GM19467 (cell line): ENCODE measurements at regions not wholly inside any gene's neighbourhood (a gene's known extent, or its start where the extent isn't known, plus 50 kb on each side); places are given as distances from the start of the nearest gene placed in this dataset.
"Not testable (repeated sequence)": the region's sequence is repeated elsewhere in the genome, so short reads cannot be mapped to it uniquely, and the experiment has no call there.

Experiments used
- ATAC-seq: cut with Tn5 transposase; IDR thresholded peaks from one replicate; pipeline ENCODE4 v1.9.1; 2021; ENCODE audit warnings: mild to moderate bottlenecking, moderate library complexity; ENCODE audit not compliant: unreplicated experiment

DNA sequence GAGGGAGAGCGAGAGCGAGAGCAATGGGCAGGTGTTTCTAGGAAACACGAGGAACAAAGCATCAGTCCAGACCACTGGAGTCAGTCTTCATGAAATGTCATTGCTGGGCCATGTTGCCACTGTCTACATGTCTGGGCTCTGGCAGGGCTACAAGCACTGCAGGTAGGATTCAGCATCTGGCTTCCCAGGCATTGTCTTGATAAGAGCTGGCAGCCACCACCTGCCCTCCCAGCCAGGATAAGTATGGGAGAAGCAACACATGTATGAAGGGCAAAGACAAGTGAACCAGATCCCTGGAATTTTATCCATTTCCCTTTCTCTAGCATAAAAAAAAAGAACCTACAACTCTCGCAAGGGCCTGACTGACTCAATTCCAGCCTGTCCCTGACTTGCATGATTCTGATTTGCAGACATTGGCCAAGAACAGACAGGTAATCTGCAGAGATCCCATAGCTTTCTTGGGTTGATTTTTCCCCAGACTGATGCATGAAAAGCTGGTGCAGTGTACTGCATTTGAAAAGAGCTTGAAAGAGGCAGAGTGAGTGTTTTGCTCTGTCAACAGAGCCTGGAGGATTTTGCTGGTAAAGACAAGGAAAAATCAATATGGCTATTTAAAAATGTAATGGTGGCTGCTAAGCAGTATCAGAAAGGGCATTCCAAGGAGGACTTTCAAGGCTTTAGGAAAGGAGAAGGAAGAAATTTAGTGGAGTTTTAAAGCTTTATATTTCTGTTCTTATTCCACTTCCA is 157.2 kb upstream of the MYRIP start:
- no peak for ATAC-seq

DNA sequence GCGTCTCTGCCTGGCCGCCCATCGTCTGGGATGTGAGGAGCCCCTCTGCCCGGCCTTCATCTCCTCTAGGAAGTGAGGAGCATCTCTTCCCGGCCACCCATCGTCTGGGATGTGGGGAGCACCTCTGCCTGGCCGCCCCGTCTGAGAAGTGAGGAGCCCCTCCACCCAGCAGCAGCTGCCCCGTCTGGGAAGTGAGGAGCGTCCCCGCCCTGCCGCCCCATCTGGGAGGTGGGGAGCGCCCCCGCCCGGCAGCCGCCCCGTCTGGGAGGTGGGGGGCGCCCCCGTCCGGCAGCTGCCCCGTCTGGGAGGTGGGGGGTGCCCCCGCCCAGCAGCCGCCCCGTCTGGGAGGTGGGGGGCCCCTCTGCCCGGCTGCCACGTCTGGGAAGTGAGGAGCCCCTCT is 153.7 kb upstream of the MYRIP start:
- ATAC-seq, result not testable (repeated sequence)

DNA sequence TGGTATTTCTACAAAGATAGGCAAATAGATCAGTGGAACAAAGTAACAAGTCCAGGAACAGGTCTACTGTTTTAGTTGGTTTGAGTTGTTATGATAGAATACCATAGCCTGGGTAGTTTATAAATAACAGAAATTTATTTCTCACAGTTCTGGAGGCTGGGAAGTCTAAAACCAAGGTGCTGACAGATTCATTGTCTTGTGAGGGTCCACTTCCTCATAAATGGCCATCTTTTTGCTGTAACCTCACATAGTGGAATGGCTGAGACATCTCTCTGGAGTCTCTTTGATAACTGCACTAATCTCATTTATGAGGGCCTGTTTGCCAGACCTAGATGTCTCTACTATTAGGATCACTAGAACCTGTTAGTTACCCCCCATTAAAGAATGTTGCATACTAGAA is 152.3 kb upstream of the MYRIP start:
- ATAC-seq, result no peak

DNA sequence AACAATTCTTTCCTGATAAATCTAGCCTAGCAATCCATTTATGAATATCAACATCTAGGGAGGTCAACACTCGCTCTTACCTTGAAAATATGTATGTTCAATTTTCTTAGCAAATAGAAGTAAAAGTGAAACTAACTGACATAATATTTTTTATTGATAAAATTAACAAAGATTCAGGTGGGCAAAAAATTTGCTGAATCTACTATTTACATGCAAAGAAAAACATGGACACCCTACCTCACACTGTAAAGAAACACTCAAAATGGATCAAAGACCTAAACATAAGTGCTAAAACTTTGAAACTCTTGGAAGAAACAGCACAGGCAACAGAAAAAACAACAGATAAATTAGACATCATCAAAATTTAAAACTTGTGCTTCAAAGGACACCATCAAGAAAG is 151.6 kb upstream of the MYRIP start:
- no peak for ATAC-seq

DNA sequence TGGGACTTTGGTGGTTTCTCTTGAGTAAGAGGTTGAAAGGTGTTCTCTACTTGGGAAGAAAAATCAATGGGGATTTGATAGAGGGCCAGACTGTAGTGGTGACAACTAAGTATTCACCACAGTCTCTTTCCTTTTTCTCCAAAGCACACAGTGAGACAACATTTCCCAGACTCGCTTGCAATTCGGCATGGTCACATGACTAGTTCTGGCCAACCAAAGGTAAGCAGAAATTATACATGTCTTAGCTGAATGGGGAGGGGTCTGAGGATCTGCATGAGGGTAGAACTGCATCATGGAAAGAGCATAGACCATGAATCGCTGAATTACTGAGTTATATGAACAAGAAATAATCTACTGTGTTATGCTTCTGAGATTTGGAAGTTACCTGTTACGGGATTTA is 144.5 kb upstream of the MYRIP start:
- no peak for ATAC-seq

DNA sequence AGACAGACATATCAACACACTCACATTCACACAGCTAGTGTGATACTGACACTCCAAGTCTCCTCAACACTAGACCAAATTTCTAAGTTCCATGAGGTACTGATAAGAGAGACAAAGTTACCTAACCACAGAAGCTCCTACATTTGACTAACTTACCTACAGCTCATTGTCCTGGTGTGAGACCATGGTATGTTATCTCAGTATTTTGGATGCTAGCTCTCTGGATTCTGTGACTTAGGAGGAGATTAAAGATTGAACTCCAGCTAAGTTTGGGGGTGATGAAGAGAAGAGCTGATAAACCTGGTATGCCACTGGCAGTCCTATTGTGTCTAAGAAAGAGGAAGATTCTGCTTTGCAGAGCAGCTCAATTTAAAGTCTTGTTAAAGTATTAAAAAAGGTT is 144.0 kb upstream of the MYRIP start:
- ATAC-seq, result no peak

DNA sequence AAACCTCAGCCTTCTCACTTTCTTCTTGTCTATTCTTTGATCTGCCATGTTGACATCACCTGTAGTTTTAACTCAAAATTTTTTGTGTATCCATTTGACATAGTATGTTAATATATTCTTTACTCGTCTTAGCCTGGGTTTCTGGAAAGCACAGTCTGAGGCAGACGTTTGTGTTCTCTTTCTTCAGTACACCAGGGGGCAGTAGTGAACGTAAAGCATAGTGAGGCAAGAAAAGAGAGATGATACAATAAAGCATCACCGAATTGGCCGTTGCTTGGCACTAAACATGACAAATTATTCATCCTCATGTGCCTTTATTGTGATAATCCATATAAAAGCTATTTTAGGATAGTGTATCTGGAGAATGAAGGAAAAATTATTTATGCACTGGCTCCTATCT is 141.0 kb upstream of the MYRIP start:
- no peak for ATAC-seq

DNA sequence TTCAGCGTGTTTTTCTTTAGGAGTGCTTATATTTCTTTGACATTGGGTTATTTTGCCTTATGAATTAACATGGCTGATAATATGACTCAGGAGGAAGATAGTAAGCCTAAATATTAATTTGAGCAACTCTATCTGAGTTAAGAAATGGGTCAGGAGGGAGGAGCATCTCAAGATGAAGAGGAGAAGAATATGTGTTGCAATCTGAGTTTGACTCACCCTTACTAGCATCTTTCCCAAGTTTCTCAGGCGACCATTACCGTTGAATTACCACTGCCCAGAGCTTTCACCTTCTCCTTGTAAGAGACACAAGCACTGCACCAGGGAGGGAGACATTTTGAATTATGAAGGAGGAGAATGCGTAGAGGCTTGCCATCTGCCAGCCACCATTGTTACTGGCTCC is 138.3 kb upstream of the MYRIP start:
- ATAC-seq, result no peak

DNA sequence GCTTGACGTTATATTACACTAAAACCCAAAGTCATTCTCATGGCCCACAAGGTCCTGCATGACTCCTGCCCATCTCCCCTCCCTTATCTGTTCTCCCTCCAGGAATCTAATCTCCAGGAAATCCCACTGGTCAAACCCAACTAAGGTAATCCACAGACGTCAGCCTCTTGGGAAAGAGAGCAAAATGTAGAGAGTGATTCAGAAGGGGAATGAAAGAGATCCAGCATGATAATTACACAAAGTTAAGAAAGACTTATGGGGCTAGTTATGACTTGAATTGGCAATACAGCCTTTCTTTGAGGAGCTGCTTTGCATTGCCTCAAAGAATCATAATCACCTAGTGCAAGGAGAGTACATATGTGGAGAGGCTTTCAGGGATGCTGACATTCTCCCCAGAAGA is 137.8 kb upstream of the MYRIP start:
- no peak for ATAC-seq

DNA sequence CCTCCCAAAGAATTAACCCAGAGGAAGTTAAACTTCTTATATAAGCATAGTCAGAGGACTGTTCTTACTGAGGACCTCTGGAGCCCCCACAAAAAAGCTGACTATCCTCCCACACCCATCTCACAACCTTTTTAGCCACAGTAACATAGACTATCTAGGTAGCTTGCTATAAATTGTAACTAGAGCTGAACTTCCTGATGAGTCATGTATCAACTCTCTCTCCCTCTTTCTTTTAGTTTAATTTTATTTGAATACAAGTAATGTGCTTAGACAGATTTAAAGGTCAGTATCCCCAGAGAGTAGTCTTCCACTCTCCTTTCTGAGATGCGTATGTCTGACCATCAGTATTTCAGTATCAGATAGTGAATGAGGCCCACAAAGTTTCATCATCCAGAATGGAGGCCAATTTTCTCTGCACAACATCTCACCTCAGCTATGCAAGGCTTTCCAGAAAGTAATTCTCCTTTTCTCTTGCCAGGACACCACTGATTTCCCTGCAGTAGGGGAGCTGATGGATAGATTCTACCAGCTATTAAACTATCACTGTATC is 104.0 kb upstream of the MYRIP start:
- no peak for ATAC-seq

DNA sequence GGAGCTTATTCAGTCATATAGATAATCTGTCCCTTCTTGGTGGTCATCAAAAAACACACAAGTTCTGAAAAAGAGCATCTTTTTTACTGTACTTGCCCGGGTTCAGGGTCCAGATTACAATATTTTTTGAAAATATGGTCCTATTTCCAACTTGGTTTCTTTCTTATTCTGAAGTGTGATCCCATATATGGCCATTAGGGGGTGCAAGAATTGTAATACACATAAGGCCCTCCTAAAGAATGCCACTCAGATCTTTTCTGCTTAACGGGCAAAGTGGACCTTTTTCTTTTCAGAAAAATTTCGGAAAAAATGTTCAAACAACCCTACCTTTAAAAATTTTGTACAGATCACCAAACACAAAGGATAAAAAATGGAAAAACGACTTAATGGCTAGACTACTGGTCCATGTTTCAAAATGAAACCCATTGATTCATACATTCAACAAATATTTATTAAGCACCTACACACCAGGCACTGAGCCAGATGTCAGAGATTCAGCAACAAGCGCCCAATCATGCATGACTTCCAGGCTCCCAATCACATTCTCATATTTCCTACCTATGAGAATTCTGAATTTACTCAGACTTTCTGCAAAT is 102.0 kb upstream of the MYRIP start:
- ATAC-seq, result no peak

DNA sequence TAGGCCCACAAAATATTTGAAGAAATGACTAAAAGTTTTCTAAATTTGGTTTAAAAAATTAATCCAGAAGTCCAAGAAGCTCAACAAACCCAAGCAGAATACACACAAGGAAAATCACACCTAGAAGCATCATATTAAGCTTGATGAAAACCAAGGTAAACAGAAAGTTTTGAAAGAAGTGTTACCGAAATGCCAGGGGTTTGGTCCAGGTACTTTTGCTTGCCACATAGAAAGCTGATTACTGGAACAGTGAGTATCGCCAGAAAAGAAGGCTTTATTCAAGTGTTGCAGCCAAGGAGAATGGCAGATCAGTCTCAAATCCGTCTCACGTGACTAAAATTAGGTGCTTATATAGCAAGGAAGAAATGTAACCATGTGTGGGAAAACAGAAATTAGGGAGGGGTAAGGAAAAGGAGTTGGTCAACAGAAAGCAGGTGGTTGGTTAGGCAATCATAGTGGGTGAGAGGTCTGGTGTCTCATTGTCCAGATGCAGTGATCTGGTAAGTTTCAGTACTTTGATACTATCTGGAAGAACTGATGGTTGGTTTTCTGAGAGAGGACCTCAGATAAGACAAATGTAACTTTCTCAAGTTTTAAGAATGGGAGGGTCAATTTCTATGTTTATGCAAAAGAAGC is 96.9 kb upstream of the MYRIP start:
- ATAC-seq, result no peak

DNA sequence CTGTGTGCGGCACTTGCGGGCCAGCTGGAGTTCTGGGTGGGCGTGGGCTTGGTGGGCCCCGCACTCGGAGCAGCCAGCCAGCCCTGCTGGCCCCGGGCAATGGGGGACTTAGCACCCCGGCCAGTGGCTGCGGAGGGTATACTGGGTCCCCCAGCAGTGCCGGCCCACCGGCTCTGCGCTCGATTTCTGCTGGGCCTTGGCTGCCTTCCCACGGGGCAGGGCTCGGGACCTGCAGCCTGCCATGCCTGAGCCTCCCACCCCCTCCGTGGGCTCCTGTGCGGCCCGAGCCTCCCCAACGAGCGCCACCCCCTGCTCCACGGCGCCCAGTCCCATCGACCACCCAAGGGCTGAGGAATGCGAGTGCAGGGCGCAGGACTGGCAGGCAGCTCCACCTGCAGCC is 96.1 kb upstream of the MYRIP start:
- not testable (repeated sequence) for ATAC-seq

DNA sequence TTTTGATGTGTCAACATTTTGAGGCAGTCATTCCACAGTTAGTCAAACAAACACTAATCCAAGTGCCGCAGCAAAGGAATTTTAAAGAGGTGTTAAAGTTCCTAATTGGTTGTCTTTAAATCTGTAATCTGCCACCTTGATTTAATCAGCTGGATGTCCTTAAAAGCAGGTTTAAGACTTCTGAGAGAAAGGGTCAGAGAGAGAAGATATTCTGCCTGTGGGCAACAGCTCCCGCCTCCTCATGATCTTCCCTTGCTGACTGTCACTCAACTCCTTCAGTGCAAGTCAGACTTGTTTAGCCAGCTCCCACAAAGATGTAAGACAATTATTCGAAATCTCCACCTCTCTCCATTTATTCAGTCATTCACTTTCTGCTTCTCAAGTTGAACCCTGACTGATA is 92.6 kb upstream of the MYRIP start:
- ATAC-seq, result no peak

DNA sequence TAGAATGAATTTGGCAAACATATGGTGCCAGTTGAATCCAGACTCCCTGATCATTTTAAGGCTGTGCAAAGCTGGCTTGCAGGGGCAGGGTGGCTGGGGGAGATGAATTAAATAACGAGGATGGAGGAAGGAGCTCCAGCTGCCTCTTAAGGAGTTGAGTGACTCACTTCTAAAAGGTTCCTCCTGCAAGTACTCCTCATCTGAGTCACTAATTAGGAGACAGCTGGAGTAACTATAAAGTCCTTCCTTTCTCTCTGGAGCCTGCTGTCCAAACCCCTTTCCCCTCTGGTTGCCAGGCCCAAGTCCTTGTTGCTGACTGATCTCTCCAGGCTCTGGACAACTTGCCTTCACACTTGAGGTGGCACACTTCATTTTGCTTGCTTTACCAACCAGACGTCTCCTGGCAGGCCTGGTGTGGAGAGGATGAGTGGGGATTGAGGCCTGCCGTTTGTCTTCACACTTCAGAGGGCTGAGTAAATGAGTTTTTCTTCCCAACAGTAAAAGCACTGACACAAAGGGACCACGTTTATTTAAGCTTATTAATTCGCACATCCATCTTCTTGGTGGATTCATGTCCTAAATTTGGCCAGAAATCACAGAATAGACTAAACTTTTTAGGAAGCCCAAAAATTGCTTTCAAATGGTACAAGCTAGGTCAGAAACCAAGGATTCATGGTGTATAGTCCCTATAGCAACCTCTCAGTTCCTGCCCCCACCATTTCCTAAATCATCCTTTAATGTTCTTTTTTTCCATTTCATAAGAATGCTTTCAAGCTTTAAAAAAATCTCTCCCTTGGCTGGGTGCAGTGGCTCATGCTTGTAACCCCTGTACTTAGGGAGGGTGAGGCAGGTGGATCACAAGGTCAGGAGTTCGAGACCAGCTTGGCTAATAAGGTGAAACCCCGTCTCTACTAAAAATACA is 90.5 kb upstream of the MYRIP start:
- no peak for ATAC-seq

DNA sequence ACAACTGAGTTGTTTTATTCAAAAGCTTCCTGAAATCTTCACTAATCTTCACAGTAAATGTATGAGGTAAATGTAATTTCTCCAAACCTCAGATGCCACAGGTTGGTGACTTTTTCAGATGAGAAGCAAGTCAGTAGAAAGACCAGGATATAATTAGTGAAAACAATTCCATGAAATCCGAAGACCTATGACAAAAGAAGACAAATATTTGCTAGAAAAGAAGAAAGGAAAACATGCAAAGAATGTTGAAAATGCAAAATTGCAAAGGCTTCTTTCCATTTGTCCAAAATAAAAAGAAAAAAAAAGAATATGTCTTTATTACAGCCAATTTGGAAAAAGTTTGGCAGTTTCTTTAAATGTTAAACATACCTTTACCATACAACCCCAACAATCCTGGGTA is 88.3 kb upstream of the MYRIP start:
- ATAC-seq, result no peak

DNA sequence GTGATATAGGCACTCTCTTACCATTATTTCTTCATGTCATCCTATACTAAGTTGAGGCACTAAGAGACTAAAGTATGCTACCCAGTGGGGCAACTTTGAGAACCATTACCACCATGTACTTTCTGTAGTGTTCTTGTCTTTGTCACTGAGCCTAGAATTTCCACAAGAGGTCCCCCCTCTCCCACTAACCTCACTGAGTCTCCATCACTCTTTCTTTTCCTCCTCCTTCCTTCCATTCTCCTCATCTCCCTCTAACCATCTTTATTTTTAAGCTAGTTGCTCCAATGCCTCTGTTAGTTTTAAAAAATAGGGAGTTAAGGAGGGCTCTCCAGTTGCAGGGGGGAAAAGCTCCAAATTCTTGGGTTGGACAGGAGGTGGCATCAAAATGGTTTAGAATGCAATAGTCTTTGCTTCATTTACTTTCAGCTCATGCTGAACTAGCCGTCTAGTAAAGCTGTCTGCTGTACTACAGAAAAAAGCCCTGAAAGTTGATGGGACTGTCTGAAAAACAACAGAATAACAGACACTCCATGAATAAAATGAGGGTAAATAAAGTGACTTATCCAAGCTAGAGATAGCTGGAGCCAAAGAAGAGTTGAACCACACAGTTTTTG is 85.1 kb upstream of the MYRIP start:
- ATAC-seq, result no peak

DNA sequence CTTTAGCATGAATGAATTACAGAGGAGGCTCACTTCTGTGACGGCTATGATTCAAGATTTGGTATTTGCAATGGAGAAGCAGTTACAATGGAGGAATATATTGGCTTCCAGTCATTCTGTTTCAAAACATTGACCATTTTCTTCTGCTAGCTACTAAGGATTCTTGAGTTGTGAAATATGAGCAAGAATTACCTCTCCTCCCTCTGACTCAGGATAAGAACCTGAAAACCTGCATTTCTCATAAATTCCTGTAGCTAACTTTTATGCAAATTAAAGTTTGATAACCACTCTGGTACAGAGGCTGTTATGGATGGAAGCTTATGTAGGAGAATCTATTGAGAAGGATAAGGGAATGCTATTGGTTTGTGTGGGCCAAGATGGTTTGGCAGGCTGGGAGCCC is 84.1 kb upstream of the MYRIP start:
- ATAC-seq, result no peak

DNA sequence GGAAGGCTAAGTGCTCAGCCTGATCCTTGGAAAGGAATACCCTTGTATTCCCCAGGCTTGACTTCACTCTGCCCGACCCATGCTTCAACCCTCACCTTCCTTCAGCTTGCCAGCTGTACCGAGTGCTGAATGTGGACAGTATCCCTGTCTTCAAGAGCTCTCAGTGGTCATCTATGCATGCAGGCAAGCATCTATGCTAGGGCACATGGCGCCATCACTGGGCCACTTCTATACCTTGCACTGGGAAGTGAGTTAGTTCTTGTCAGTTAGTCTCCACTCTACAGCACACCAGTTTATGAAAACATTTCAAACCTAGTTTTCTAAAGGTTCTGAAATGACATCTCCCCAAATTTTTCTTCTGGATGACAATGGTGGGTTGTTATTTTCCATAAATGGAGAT is 82.0 kb upstream of the MYRIP start:
- no peak for ATAC-seq

DNA sequence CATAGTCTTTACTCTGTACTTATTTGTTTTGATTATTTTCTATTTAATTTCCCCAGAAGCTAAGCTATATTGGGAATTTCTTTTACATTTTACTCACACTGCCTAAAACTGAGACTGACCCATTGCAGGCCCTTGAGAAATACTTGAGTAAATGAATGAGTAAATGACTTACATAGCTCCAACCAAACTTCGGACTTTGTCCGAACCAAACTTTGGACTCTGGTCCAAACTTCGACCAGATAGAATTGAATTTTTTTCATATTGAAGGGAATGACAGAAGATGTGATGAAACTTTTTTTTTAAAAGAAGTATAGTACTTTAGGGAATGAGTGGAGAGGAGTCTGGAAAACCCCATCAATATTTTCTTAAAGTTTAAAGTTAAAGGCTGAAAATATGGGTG is 75.6 kb upstream of the MYRIP start:
- no peak for ATAC-seq

DNA sequence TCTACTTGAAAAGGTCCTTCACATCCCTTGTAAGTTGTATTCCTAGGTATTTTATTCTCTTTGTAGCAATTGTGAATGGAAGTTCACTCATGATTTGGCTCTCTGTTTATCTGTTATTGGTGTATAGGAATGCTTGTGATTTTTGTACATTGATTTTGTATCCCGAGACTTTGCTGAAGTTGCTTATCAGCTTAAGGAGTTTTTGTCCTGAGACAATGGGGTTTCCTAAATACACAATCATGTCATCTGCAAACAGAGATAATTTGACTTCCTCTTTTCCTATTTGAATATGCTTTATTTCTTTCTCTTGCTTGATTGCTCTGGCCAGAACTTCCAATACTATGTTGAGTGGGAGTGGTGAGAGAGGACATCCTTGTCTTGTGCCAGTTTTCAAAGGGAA is 69.8 kb upstream of the MYRIP start:
- not testable (repeated sequence) for ATAC-seq
